GM12864 (cell line): ENCODE measurements at regions not wholly inside any gene's neighbourhood (a gene's known extent, or its start where the extent isn't known, plus 50 kb on each side); places are given as distances from the start of the nearest gene placed in this dataset.

ENCODE experiments used
- DNase-seq: peaks from one replicate; pipeline ENCODE4 v3.0.0-alpha.2; 2011; ENCODE audit warnings: low read depth
- H3K4me3 ChIP-seq: 2 replicates; pipeline ENCODE4 v1.5.1; 2011; ENCODE audit warnings: mild to moderate bottlenecking, low read depth, low read length, control low read depth
- TF ChIP-seq, protein P1 (sequence below): IDR thresholded peaks from 2 replicates; pipeline ENCODE4 v1.5.1; 2011; ENCODE audit warnings: low read depth, mild to moderate bottlenecking, moderate library complexity, low read length, control low read depth, inconsistent platforms; ENCODE audit errors: missing control alignments

DNA sequence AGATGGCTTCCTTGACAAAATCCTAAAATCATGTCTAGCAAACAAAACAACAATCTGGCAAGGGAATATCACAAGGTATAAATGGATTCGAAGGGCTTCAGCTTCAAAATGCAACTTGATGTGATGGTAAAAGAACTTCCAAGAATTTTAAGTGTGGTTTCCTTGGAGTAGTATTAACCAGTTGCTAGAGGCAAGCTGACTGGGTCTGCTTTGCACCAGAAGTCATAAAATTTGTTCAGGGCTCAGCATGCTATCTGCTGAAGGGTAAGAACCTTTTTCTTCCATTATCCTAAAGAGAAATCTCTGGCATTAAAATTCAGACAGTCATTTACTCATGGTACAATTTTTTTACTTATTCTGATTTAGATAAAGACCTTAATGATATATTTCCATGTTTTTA, 516.7 kb downstream of the TXNL1 start:
- H3K4me3 ChIP-seq, result no peak overlapping the region
- no peak for DNase-seq
- TF ChIP-seq, protein P1, sequence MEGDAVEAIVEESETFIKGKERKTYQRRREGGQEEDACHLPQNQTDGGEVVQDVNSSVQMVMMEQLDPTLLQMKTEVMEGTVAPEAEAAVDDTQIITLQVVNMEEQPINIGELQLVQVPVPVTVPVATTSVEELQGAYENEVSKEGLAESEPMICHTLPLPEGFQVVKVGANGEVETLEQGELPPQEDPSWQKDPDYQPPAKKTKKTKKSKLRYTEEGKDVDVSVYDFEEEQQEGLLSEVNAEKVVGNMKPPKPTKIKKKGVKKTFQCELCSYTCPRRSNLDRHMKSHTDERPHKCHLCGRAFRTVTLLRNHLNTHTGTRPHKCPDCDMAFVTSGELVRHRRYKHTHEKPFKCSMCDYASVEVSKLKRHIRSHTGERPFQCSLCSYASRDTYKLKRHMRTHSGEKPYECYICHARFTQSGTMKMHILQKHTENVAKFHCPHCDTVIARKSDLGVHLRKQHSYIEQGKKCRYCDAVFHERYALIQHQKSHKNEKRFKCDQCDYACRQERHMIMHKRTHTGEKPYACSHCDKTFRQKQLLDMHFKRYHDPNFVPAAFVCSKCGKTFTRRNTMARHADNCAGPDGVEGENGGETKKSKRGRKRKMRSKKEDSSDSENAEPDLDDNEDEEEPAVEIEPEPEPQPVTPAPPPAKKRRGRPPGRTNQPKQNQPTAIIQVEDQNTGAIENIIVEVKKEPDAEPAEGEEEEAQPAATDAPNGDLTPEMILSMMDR, result no peak

DNA sequence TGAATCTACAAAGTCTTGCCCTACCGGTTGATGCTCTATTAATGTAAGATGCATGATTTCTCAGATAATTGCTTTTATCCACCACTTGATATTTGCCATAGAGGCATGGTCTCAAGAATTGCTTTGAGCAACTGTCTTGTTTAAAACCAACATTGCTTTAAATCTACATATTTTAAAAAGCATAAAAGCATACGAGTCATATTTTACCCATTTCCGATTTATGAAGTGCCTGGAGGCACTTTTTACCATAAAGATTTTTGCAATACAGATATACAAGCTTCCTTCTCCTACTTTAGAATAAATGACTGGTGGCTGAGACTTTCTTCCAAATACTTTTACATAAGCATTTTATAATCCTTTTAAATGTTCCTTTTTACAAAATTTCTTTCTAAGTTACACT, 517.6 kb downstream of the TXNL1 start:
- TF ChIP-seq, protein P1, result no peak
- H3K4me3 ChIP-seq, result no peak overlapping the region
- no peak for DNase-seq

DNA sequence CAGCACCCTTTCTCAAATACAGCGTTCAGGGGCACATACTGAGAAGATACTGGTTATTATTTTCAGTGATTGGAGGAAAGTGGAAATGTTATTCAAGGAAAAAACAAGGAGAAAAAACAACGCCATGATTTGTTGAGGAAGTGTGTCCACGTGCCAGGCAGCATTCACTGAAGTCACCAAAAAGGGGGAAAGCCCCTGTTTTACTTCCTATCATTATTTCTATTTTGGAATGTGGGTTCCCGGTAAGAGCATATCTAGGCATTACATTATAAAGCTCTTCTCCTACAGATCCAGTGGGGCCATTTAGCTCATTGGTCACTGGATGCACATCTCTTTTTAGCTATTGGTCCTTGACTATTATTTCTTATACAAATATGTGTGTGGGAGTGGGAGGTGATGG, 518.7 kb downstream of the TXNL1 start:
- DNase-seq, result no peak
- H3K4me3 ChIP-seq, result no peak overlapping the region
- TF ChIP-seq, protein P1, result no peak

- TF ChIP-seq, protein P1, result no peak
- no peak for DNase-seq
- H3K4me3 ChIP-seq, result no peak overlapping the region
These were observed 520.0 kb downstream of the TXNL1 start for GRCh38 chr18:56118422-56118821.

DNA sequence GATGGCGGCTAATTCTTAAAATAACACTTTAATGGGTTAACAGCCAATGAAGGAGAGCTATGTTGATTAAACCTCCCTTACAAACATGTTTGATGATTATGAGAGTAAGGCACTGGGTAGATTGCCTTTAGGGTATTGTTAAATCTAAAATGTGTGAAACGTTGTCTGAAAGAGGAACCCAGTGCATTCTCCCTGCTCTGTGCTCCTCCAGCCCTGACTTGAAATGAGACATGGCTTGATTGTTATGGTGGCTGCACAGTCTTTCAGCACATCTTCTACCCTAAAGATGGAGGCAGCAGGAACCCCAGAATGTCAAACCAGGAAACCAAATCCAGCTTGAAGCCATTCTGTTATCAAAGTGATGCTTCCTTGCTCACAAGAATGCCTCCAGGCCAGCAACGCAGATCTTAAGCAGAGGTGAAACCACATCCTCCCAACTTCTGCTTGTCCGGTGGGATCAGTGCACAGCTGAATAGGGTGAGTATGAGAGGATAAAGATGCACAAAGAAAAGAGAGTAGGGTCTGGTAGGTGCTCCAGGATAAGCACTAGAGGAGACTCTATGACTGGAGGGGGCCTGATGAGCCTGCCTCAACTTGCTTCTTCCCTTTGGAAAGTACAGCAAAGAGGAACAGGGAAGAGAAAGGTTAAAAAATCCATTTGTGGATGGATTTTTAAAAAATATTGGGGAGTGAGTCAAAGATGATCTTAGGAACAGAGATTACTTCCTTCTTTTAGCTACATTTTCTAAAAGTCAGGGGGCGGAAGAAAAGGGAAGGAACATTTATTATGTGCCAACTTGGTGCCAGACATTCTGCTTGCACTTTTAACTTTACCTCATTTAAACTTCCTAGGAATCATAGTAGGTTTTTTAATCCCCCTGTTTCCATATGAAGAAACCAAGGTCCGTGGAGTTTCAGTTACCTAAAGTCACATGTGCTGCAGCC, 523.0 kb downstream of the TXNL1 start:
- no peak overlapping the region for H3K4me3 ChIP-seq
- TF ChIP-seq, protein P1, result no peak
- no peak for DNase-seq

- H3K4me3 ChIP-seq, result no peak overlapping the region
- TF ChIP-seq, protein P1, result no peak
- DNase-seq, result no peak
These were observed 525.0 kb upstream of the TCF4 start for GRCh38 chr18:56112984-56113383.
